WTC11 (cell line): ENCODE measurements at regions not wholly inside any gene's neighbourhood (a gene's known extent, or its start where the extent isn't known, plus 50 kb on each side); places are given as distances from the start of the nearest gene placed in this dataset.

Experiments used
- ATAC-seq: fragments of 200-7000 bp; cut with Tn5 transposase; 2 replicates; pipeline ENCODE4 v1.10.0; 2021; ENCODE audit warnings: mild to moderate bottlenecking, moderate library complexity
- CTCF ChIA-PET: fragments of 300-600 bp; sonication (Branson Sonifier 250); formaldehyde crosslinking; loops from one replicate; lab custom pipeline; 2021; ENCODE audit warnings: antibody characterized with exemption; lab: Charles Lee
- POLR2A ChIA-PET: fragments of 350-600 bp; sonication (Branson Sonifier 250); formaldehyde crosslinking; loops from one replicate; lab custom pipeline; 2021; ENCODE audit warnings: antibody characterized with exemption; lab: Charles Lee
- DNase-seq: peaks from one replicate; pipeline ENCODE4 v3.0.0; 2021; ENCODE audit warnings: low spot score
- H3K27ac Mint-ChIP-seq: 2 replicates; pipeline ENCODE4 v1.8.0; 2021; ENCODE audit warnings: mixed read lengths
- H3K27me3 Mint-ChIP-seq: 2 replicates; pipeline ENCODE4 v1.8.0; 2021; ENCODE audit warnings: low read depth, mild to moderate bottlenecking, moderate library complexity, mixed read lengths
- H3K36me3 Mint-ChIP-seq: 2 replicates; pipeline ENCODE4 v1.8.0; 2021; ENCODE audit warnings: mixed read lengths
- H3K4me1 Mint-ChIP-seq: 2 replicates; pipeline ENCODE4 v1.8.0; 2022; ENCODE audit warnings: mixed read lengths
- H3K4me3 Mint-ChIP-seq: 2 replicates; pipeline ENCODE4 v1.8.0; 2021; ENCODE audit warnings: mild to moderate bottlenecking, moderate library complexity, mixed read lengths
- H3K9me3 Mint-ChIP-seq: 2 replicates; pipeline ENCODE4 v1.8.0; 2021; ENCODE audit warnings: mixed read lengths
- ATF3 ChIP-seq: sonication (generic); formaldehyde crosslinking; conservative IDR thresholded peaks from 2 replicates; pipeline ENCODE4 v1.8.1; 2022; ENCODE audit warnings: mild to moderate bottlenecking, missing genetic modification reagents
- CBFB ChIP-seq: sonication (generic); formaldehyde crosslinking; IDR thresholded peaks from 2 replicates; pipeline ENCODE4 v1.8.1; 2022; ENCODE audit warnings: mild to moderate bottlenecking, low read depth, missing genetic modification reagents
- CREM ChIP-seq: sonication (generic); formaldehyde crosslinking; IDR thresholded peaks from 2 replicates; pipeline ENCODE4 v1.8.1; 2022; ENCODE audit warnings: mild to moderate bottlenecking, missing genetic modification reagents, moderate library complexity
- CTCF ChIP-seq: fragments of 200-600 bp; IDR thresholded peaks from 2 replicates; pipeline ENCODE4 v1.8.0; 2022; ENCODE audit warnings: antibody characterized with exemption
- E2F4 ChIP-seq: sonication (generic); formaldehyde crosslinking; IDR thresholded peaks from 2 replicates; pipeline ENCODE4 v1.8.1; 2022; ENCODE audit warnings: low read depth, mild to moderate bottlenecking, moderate library complexity, missing genetic modification reagents, borderline replicate concordance
- FOXJ3 ChIP-seq: sonication (generic); formaldehyde crosslinking; IDR thresholded peaks from 2 replicates; pipeline ENCODE4 v1.9.0; 2021; ENCODE audit warnings: missing genetic modification reagents, mild to moderate bottlenecking, borderline replicate concordance
- HMGA2 ChIP-seq: fragments of 250-450 bp; sonication (Bioruptor Pico); IDR thresholded peaks from 2 replicates; pipeline ENCODE4 v1.4.0; 2021; ENCODE audit warnings: mild to moderate bottlenecking, moderate library complexity
- JUN ChIP-seq: sonication (generic); formaldehyde crosslinking; IDR thresholded peaks from 2 replicates; pipeline ENCODE4 v1.8.0; 2023; ENCODE audit warnings: mild to moderate bottlenecking, missing genetic modification reagents
- MLX ChIP-seq: sonication (generic); formaldehyde crosslinking; IDR thresholded peaks from 2 replicates; pipeline ENCODE4 v1.8.1; 2023; ENCODE audit warnings: mild to moderate bottlenecking, missing genetic modification reagents, moderate library complexity
- MXD4 ChIP-seq: fragments of 250-450 bp; sonication (Bioruptor Pico); IDR thresholded peaks from 2 replicates; pipeline ENCODE4 v1.8.0; 2021; ENCODE audit warnings: mild to moderate bottlenecking, moderate library complexity, borderline replicate concordance
- MYBL2 ChIP-seq: sonication (generic); formaldehyde crosslinking; IDR thresholded peaks from 2 replicates; pipeline ENCODE4 v1.8.1; 2023; ENCODE audit warnings: mild to moderate bottlenecking, moderate library complexity, missing genetic modification reagents
- RORB ChIP-seq: fragments of 250-450 bp; sonication (Bioruptor Pico); IDR thresholded peaks from 2 replicates; pipeline ENCODE4 v1.9.0; 2021; ENCODE audit warnings: mild to moderate bottlenecking
- SMAD3 ChIP-seq: sonication (generic); formaldehyde crosslinking; IDR thresholded peaks from 2 replicates; pipeline ENCODE4 v1.8.0; 2022; ENCODE audit warnings: missing genetic modification reagents, mild to moderate bottlenecking, borderline replicate concordance
- SP1 ChIP-seq: sonication (generic); formaldehyde crosslinking; conservative IDR thresholded peaks from 2 replicates; pipeline ENCODE4 v1.8.1; 2022; ENCODE audit warnings: missing genetic modification reagents
- TP53 ChIP-seq: sonication (generic); formaldehyde crosslinking; IDR thresholded peaks from 2 replicates; pipeline ENCODE4 v1.8.1; 2023; ENCODE audit warnings: mild to moderate bottlenecking, missing genetic modification reagents
- ZNF138 ChIP-seq: sonication (generic); formaldehyde crosslinking; conservative IDR thresholded peaks from 2 replicates; pipeline ENCODE4 v1.8.1; 2022; ENCODE audit warnings: mild to moderate bottlenecking, moderate library complexity, missing genetic modification reagents
- ZNF232 ChIP-seq: sonication (generic); formaldehyde crosslinking; IDR thresholded peaks from 2 replicates; pipeline ENCODE4 v1.8.0; 2022; ENCODE audit warnings: mild to moderate bottlenecking, missing genetic modification reagents
- ZNF423 ChIP-seq: fragments of 250-450 bp; sonication (Bioruptor Pico); IDR thresholded peaks from 2 replicates; pipeline ENCODE4 v2.1.2; 2022; ENCODE audit warnings: mild to moderate bottlenecking, moderate library complexity
- ZNF425 ChIP-seq: fragments of 250-450 bp; sonication (Bioruptor Pico); conservative IDR thresholded peaks from 2 replicates; pipeline ENCODE4 v1.9.0; 2021; ENCODE audit warnings: mild to moderate bottlenecking

- no peak for TF ChIP-seq ZNF425 (CRISPR knock-in tag)
- TF ChIP-seq FOXJ3 (CRISPR knock-in tag): no peak
- no peak for TF ChIP-seq MLX
- TF ChIP-seq ZNF138 (CRISPR knock-in tag): no peak
These were observed 115.2 kb upstream of the RAB18 start (continued) for GRCh38 chr10:27388761-27389399.

- H3K4me3 Mint-ChIP-seq: no peak overlapping the region
- H3K27me3 Mint-ChIP-seq: peaks cover 5% of the 10 kb centered on the region; the same call in 1 of the 2 replicates
- CTCF ChIA-PET: no interaction called here
- TF ChIP-seq ZNF425 (CRISPR knock-in tag): no peak
- no peak for TF ChIP-seq CTCF
- no peak for TF ChIP-seq CREM
- no peak for TF ChIP-seq ZNF138 (CRISPR knock-in tag)
- TF ChIP-seq SMAD3: no peak
- TF ChIP-seq JUN (CRISPR knock-in tag): no peak
- POLR2A ChIA-PET: no interaction called here
- H3K27ac Mint-ChIP-seq: no peak overlapping the region
- H3K36me3 Mint-ChIP-seq: no peaks in the 10 kb centered on the region
- H3K9me3 Mint-ChIP-seq: peaks cover 13% of the 10 kb centered on the region
- H3K4me1 Mint-ChIP-seq: peaks cover 3% of the 10 kb centered on the region; the same call in 1 of the 2 replicates
- no peak for DNase-seq
- no peak for ATAC-seq
These were observed 120.2 kb upstream of the RAB18 start for GRCh38 chr10:27383595-27384542.

- Mint-ChIP-seq H3K4me1 (no peaks in the 10 kb centered on the region), H3K27ac (no peak overlapping the region), H3K36me3 (no peaks in the 10 kb centered on the region), H3K4me3 (no peak overlapping the region), H3K9me3 (peaks cover 13% of the 10 kb centered on the region), H3K27me3 (no peaks in the 10 kb centered on the region)
- ChIA-PET POLR2A (no interaction called here), CTCF (no interaction called here)
- DNase-seq: no peak
- ATAC-seq: no peak
- no peak for TF ChIP-seq MXD4 (CRISPR knock-in tag)
- no peak for TF ChIP-seq ZNF232 (CRISPR knock-in tag)
- TF ChIP-seq TP53 (CRISPR knock-in tag): no peak
- no peak for TF ChIP-seq HMGA2 (CRISPR knock-in tag)
- no peak for TF ChIP-seq MYBL2
- no peak for TF ChIP-seq ZNF423 (CRISPR knock-in tag)
- TF ChIP-seq JUN (CRISPR knock-in tag): no peak
- TF ChIP-seq RORB (CRISPR knock-in tag): no peak
- no peak for TF ChIP-seq CBFB (CRISPR knock-in tag)
- no peak for TF ChIP-seq ATF3 (CRISPR knock-in tag)
- TF ChIP-seq E2F4: no peak
- no peak for TF ChIP-seq SP1 (CRISPR knock-in tag)
These were observed 121.9 kb upstream of the RAB18 start for GRCh38 chr10:27382176-27382575.
